ENCODE measurements at regions not wholly inside any gene's neighbourhood (a gene's known extent, or its start where the extent isn't known, plus 50 kb on each side); places are given as distances from the start of the nearest gene placed in this dataset.

DNA sequence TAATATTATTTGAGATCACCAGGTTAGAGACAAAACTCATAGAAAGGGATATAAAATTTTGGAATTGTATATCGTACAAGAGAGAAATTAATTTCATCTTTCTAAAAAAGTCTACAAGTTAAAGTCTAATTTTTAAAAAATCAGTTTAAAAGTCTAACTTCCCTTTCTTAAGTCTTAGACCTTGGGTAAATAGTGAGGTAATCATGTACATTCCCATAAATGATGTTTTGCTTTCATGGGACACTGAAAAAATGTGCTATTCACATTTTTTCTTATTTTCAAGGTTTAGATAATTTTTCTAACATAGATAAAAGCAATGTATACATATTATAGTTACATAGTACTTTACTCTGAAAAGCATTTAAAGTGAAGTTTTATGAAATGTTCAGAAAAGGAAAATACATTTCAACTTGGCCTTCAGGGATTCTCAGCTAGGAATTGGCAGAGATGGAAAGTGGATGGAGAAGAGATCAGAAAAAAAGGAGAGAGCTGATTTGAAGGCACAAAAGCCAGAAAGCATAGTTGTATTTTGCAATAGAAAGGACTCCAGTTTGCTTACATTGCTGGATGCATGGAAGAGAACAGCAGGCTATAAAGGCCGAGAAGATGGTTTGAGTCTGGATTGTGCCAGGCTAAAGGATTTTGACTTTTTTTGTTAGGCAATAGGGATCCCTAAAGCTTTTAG is 194.0 kb downstream of the CASP12 start:
- TF ChIP-seq POLR2A (IDR thresholded peaks at IDR 0.05; ENCODE audit: low read depth) (no peak), POLR2AphosphoS5 (IDR thresholded peaks at IDR 0.05) (no peak)
- TF ChIP-seq, protein P1, sequence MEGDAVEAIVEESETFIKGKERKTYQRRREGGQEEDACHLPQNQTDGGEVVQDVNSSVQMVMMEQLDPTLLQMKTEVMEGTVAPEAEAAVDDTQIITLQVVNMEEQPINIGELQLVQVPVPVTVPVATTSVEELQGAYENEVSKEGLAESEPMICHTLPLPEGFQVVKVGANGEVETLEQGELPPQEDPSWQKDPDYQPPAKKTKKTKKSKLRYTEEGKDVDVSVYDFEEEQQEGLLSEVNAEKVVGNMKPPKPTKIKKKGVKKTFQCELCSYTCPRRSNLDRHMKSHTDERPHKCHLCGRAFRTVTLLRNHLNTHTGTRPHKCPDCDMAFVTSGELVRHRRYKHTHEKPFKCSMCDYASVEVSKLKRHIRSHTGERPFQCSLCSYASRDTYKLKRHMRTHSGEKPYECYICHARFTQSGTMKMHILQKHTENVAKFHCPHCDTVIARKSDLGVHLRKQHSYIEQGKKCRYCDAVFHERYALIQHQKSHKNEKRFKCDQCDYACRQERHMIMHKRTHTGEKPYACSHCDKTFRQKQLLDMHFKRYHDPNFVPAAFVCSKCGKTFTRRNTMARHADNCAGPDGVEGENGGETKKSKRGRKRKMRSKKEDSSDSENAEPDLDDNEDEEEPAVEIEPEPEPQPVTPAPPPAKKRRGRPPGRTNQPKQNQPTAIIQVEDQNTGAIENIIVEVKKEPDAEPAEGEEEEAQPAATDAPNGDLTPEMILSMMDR (IDR thresholded peaks at IDR 0.05), result no peak

Data from esophagus muscularis mucosa (tissue), 3 donors.